A549 (cell line): ENCODE measurements at regions not wholly inside any gene's neighbourhood (a gene's known extent, or its start where the extent isn't known, plus 50 kb on each side); places are given as distances from the start of the nearest gene placed in this dataset.

Experiments
- ATAC-seq, 2 experiments: fragments of 200-7000 bp in 1 of 2; fragments of >200 bp in 1 of 2; cut with Nextera tagmentation in 1 of 2; cut with Tn5 transposase in 1 of 2; 3 replicates each; pipeline versions ENCODE4 v1.8.0 to v1.9.1; 2018 to 2020; ENCODE audit warnings: mild to moderate bottlenecking in 1 of 2, moderate library complexity in 1 of 2
- CTCF ChIA-PET: fragments of 300-600 bp; sonication (Branson Sonifier 250); formaldehyde crosslinking; extraction: SDS; loops from one replicate; lab custom pipeline; 2021; ENCODE audit warnings: antibody characterized with exemption, inconsistent platforms; lab: Yijun Ruan, JAX
- POLR2A ChIA-PET: fragments of 350-600 bp; formaldehyde crosslinking; extraction: SDS; loops from one replicate; lab custom pipeline; 2021; ENCODE audit warnings: antibody characterized with exemption, inconsistent platforms; lab: Yijun Ruan, JAX
- DNase-seq, 2 experiments: peaks; one replicate each; pipeline versions ENCODE4 v3.0.0 to v3.0.0-alpha.2; 2011 to 2016; ENCODE audit warnings: low read depth in 1 of 2, low spot score in 1 of 2
- FAIRE-seq: peaks from 2 replicates; lab custom pipeline; 2011; peaks lifted over from hg19 to GRCh38; lab: Jason Lieb, UNC
- H3K27ac ChIP-seq, 2 experiments: fragments of >200 bp; sonication (Bioruptor Twin); formaldehyde crosslinking; 3 replicates each; pipeline ENCODE4 v1.5.1; 2016 to 2017
- H3K4me1 ChIP-seq: fragments of >200 bp; sonication (Bioruptor Twin); formaldehyde crosslinking; 3 replicates; pipeline ENCODE4 v1.6.1; 2016
- H3K4me2 ChIP-seq: fragments of >200 bp; sonication (Bioruptor Twin); formaldehyde crosslinking; 3 replicates; pipeline ENCODE4 v1.6.1; 2016
- H3K4me3 ChIP-seq: fragments of >200 bp; sonication (Bioruptor Twin); formaldehyde crosslinking; 3 replicates; pipeline ENCODE4 v1.5.1; 2016
- H3K9me3 ChIP-seq: fragments of >200 bp; sonication (Bioruptor Twin); formaldehyde crosslinking; 3 replicates; pipeline ENCODE4 v1.6.1; 2016
- ATOH8 ChIP-seq: fragments of 250-450 bp; sonication (Bioruptor Pico); IDR thresholded peaks from 2 replicates; pipeline ENCODE4 v1.5.0; 2020; ENCODE audit warnings: low read depth, mild to moderate bottlenecking, moderate library complexity
- CBX2 ChIP-seq: fragments of 200-600 bp; sonication (generic); IDR thresholded peaks from 2 replicates; pipeline ENCODE4 v1.6.1; 2016; ENCODE audit warnings: low read depth, mild to moderate bottlenecking, borderline replicate concordance
- CEBPB ChIP-seq, 2 experiments: fragments of >200 bp in 1 of 2; sonication (Bioruptor Twin) in 1 of 2; formaldehyde crosslinking in 1 of 2; IDR thresholded peaks; 2 replicates each; pipeline ENCODE4 v1.6.1; 2012 to 2016
- CHD4 ChIP-seq: fragments of 200-600 bp; sonication (generic); IDR thresholded peaks from 2 replicates; pipeline ENCODE4 v1.6.1; 2016; ENCODE audit warnings: antibody characterized with exemption, mild to moderate bottlenecking, borderline replicate concordance
- EHF ChIP-seq: fragments of 250-450 bp; sonication (Bioruptor Pico); IDR thresholded peaks from 2 replicates; pipeline ENCODE4 v1.5.0; 2020; ENCODE audit warnings: mild to moderate bottlenecking
- EP300 ChIP-seq, 2 experiments: fragments of >200 bp; sonication (Bioruptor Twin); formaldehyde crosslinking; IDR thresholded peaks; 2 replicates in 1 of 2; 3 replicates in 1 of 2; pipeline ENCODE4 v1.6.1; 2016 to 2017
- FOSB ChIP-seq: fragments of 250-450 bp; sonication (Bioruptor Pico); IDR thresholded peaks from 2 replicates; pipeline ENCODE4 v1.5.0; 2020; ENCODE audit warnings: mild to moderate bottlenecking, moderate library complexity
- HDAC2 ChIP-seq: fragments of 200-600 bp; sonication (generic); IDR thresholded peaks from 2 replicates; pipeline ENCODE4 v1.6.1; 2016
- HOXA7 ChIP-seq: fragments of 250-450 bp; sonication (Bioruptor Pico); IDR thresholded peaks from 2 replicates; pipeline ENCODE4 v1.5.0; 2020; ENCODE audit warnings: mild to moderate bottlenecking, moderate library complexity
- HOXB5 ChIP-seq: fragments of 250-450 bp; sonication (Bioruptor Pico); IDR thresholded peaks from 2 replicates; pipeline ENCODE4 v1.5.0; 2020; ENCODE audit warnings: mild to moderate bottlenecking, moderate library complexity
- JUN ChIP-seq, 2 experiments: fragments of >200 bp; sonication (Bioruptor Twin); formaldehyde crosslinking; IDR thresholded peaks; 2 replicates in 1 of 2; 3 replicates in 1 of 2; pipeline ENCODE4 v1.6.1; 2016 to 2017
- KDM1A ChIP-seq: fragments of 200-600 bp; sonication (generic); IDR thresholded peaks from 2 replicates; pipeline ENCODE4 v1.6.1; 2016; ENCODE audit warnings: low read depth, mild to moderate bottlenecking
- KDM5A ChIP-seq: fragments of 200-600 bp; sonication (generic); IDR thresholded peaks from 2 replicates; pipeline ENCODE4 v1.6.1; 2016; ENCODE audit warnings: antibody characterized with exemption, mild to moderate bottlenecking
- MAZ ChIP-seq: fragments of 150-350 bp; IDR thresholded peaks from 2 replicates; pipeline ENCODE4 v1.6.1; 2014; ENCODE audit warnings: antibody characterized with exemption, low read depth, low read length, borderline replicate concordance
- MYC ChIP-seq: IDR thresholded peaks from 2 replicates; pipeline ENCODE4 v1.6.1; 2012; ENCODE audit warnings: mild to moderate bottlenecking, inconsistent platforms, low read length, improper control_type of control experiment, borderline replicate concordance
- NPAS2 ChIP-seq: fragments of 250-450 bp; sonication (Bioruptor Pico); IDR thresholded peaks from 2 replicates; pipeline ENCODE4 v1.8.0; 2022; ENCODE audit warnings: mild to moderate bottlenecking, moderate library complexity, borderline replicate concordance
- RAD21 ChIP-seq, 2 experiments: fragments of >200 bp in 1 of 2; sonication (Bioruptor Twin) in 1 of 2; formaldehyde crosslinking in 1 of 2; IDR thresholded peaks in 1 of 2; conservative IDR thresholded peaks in 1 of 2; 2 replicates in 1 of 2; 3 replicates in 1 of 2; pipeline ENCODE4 v1.6.1; 2012 to 2018; ENCODE audit warnings: inconsistent platforms in 1 of 2
- RARB ChIP-seq: fragments of 250-450 bp; sonication (Bioruptor Pico); IDR thresholded peaks from 2 replicates; pipeline ENCODE4 v1.8.0; 2021; ENCODE audit warnings: mild to moderate bottlenecking, moderate library complexity
- TP53 ChIP-seq: fragments of 250-450 bp; sonication (Bioruptor Pico); IDR thresholded peaks from 2 replicates; pipeline ENCODE4 v1.5.0; 2021; ENCODE audit warnings: mild to moderate bottlenecking, moderate library complexity
- ZNF302 ChIP-seq: fragments of 250-450 bp; sonication (Bioruptor Pico); IDR thresholded peaks from 2 replicates; pipeline ENCODE4 v1.9.0; 2021; ENCODE audit warnings: inconsistent platforms, mild to moderate bottlenecking, moderate library complexity
- WGBS: methylation state at CpG from one replicate; pipeline ENCODE4 v1.1.6; 2017; ENCODE audit errors: missing lambda C conversion rate; 5-methylcytosine and 5-hydroxymethylcytosine counted together
- TF ChIP-seq, protein P1 (sequence below): fragments of >200 bp; sonication (Bioruptor Twin); formaldehyde crosslinking; IDR thresholded peaks from 3 replicates; pipeline ENCODE4 v1.5.1; 2016
- TF ChIP-seq, protein P2 (sequence below): fragments of 200-600 bp; sonication (generic); IDR thresholded peaks from 2 replicates; pipeline ENCODE4 v1.6.1; 2016; ENCODE audit warnings: antibody characterized with exemption, mild to moderate bottlenecking, moderate library complexity

DNA sequence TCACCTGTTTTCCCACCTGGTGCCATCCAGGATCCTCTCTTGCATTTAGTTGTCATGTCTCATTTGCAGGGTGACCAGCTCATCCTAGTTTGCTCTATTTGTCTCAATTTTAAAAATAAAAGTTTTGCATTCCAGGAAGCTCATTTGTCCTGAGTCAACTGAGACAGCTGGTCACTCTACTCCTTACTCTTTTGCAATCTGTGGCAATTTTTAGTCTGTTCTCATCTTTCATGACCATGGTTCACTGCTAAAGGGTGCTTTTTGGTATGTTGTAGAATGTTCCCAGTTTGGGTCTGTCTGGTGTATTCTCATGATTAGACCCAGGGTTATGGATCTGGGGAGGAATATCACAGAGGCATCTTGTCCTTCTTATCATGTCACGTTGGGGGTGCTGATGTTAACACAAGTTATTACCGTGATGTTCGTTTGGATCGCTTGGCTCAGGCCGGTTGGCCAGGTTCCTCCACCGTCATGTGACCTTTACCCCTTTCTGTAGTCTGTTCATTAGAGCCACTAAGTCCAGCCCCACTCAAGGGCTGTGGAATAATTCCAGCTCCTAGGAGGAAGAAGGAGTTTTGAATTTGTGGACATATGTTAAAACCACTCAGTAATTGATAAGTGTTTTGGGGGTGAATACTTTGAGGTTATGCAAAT lies 103.3 kb upstream of the IGFBP3 start:
- ATAC-seq = no peak

GRCh38 chr7:46022397-46022796 lies 101.3 kb upstream of the IGFBP3 start:
- POLR2A ChIA-PET = no interaction called here
- no peak for TF ChIP-seq EP300 (IDR thresholded peaks at IDR 0.05)
- TF ChIP-seq EHF = no peak
- TF ChIP-seq TP53 (CRISPR knock-in tag) = no peak
- no peak for TF ChIP-seq ATOH8 (CRISPR knock-in tag)
- no peak for TF ChIP-seq KDM5A
- no peak for TF ChIP-seq KDM1A
- TF ChIP-seq MYC = no peak
- no peak for TF ChIP-seq RAD21 (conservative IDR thresholded peaks at IDR 0.05 in 1 of 2, IDR thresholded peaks at IDR 0.05 in 1 of 2)
- TF ChIP-seq HOXB5 (CRISPR knock-in tag) = no peak
- TF ChIP-seq, protein P1, sequence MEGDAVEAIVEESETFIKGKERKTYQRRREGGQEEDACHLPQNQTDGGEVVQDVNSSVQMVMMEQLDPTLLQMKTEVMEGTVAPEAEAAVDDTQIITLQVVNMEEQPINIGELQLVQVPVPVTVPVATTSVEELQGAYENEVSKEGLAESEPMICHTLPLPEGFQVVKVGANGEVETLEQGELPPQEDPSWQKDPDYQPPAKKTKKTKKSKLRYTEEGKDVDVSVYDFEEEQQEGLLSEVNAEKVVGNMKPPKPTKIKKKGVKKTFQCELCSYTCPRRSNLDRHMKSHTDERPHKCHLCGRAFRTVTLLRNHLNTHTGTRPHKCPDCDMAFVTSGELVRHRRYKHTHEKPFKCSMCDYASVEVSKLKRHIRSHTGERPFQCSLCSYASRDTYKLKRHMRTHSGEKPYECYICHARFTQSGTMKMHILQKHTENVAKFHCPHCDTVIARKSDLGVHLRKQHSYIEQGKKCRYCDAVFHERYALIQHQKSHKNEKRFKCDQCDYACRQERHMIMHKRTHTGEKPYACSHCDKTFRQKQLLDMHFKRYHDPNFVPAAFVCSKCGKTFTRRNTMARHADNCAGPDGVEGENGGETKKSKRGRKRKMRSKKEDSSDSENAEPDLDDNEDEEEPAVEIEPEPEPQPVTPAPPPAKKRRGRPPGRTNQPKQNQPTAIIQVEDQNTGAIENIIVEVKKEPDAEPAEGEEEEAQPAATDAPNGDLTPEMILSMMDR = no peak
- TF ChIP-seq HDAC2 = no peak
- no peak for TF ChIP-seq FOSB (CRISPR knock-in tag)

More for the DNA sequence above, 103.3 kb upstream of the IGFBP3 start:
- no peak for DNase-seq
- no peak overlapping the region for H3K4me3 ChIP-seq
- no peaks in the 10 kb centered on the region for H3K9me3 ChIP-seq
- POLR2A ChIA-PET = no interaction called here
- no peak for FAIRE-seq
- WGBS = 87% methylated on average over 6 of the region's 6 CpGs
- 0 out of 3 replicates have a peak, but pooled peaks cover 5% of the 10 kb centered on the region for H3K4me1 ChIP-seq
- TF ChIP-seq ZNF302 (CRISPR knock-in tag) (no peak), FOSB (CRISPR knock-in tag) (no peak), CHD4 (no peak), HOXA7 (CRISPR knock-in tag) (no peak), JUN (IDR thresholded peaks at IDR 0.05) (no peak), CBX2 (no peak), MAZ (no peak), CEBPB (IDR thresholded peaks at IDR 0.05) (no peak), TP53 (CRISPR knock-in tag) (no peak), RARB (CRISPR knock-in tag) (no peak), RAD21 (conservative IDR thresholded peaks at IDR 0.05 in 1 of 2, IDR thresholded peaks at IDR 0.05 in 1 of 2) (no peak), ATOH8 (CRISPR knock-in tag) (no peak), NPAS2 (no peak)
- TF ChIP-seq, protein P2, sequence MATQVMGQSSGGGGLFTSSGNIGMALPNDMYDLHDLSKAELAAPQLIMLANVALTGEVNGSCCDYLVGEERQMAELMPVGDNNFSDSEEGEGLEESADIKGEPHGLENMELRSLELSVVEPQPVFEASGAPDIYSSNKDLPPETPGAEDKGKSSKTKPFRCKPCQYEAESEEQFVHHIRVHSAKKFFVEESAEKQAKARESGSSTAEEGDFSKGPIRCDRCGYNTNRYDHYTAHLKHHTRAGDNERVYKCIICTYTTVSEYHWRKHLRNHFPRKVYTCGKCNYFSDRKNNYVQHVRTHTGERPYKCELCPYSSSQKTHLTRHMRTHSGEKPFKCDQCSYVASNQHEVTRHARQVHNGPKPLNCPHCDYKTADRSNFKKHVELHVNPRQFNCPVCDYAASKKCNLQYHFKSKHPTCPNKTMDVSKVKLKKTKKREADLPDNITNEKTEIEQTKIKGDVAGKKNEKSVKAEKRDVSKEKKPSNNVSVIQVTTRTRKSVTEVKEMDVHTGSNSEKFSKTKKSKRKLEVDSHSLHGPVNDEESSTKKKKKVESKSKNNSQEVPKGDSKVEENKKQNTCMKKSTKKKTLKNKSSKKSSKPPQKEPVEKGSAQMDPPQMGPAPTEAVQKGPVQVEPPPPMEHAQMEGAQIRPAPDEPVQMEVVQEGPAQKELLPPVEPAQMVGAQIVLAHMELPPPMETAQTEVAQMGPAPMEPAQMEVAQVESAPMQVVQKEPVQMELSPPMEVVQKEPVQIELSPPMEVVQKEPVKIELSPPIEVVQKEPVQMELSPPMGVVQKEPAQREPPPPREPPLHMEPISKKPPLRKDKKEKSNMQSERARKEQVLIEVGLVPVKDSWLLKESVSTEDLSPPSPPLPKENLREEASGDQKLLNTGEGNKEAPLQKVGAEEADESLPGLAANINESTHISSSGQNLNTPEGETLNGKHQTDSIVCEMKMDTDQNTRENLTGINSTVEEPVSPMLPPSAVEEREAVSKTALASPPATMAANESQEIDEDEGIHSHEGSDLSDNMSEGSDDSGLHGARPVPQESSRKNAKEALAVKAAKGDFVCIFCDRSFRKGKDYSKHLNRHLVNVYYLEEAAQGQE = no peak
- TF ChIP-seq, all 56 proteins: peak for 0
- CTCF ChIA-PET = interaction anchor here (0.5 to 1.8 kb wide), 2 partner anchors 102 to 429 kb away, joined by 3 to 4 read pairs; no protein-coding TSS in a partner anchor
- Histone ChIP-seq H3K4me2 (no peak overlapping the region), H3K27ac (no peak overlapping the region)

More at GRCh38 chr7:46022397-46022796, 101.3 kb upstream of the IGFBP3 start:
- no peak overlapping the region for H3K4me2 ChIP-seq
- CTCF ChIA-PET = no interaction called here
- 79% methylated on average over 2 of the region's 2 CpGs for WGBS
- DNase-seq (no peak), ATAC-seq (no peak), FAIRE-seq (no peak)
- no peaks in the 10 kb centered on the region for H3K9me3 ChIP-seq
- H3K4me1 ChIP-seq = 0 out of 3 replicates have a peak, but pooled peaks cover 5% of the 10 kb centered on the region
- H3K27ac ChIP-seq = no peak overlapping the region
- no peak overlapping the region for H3K4me3 ChIP-seq
